Esophagus squamous epithelium (tissue), 4 donors: ENCODE measurements at regions not wholly inside any gene's neighbourhood (a gene's known extent, or its start where the extent isn't known, plus 50 kb on each side); places are given as distances from the start of the nearest gene placed in this dataset.

Source experiments
- POLR2A ChIP-seq, 4 donors: fragments of 450-650 bp; IDR thresholded peaks; one replicate each; pipeline ENCODE4 v1.6.1; 2017; ENCODE audit warnings: antibody characterized with exemption in 4 of 4, mild to moderate bottlenecking in 4 of 4, moderate library complexity in 3 of 4
- TF ChIP-seq, protein P1 (sequence below), 6 experiments: fragments of 450-650 bp in 4 of 6; fragments of 200-600 bp in 2 of 6; sonication (generic) in 2 of 6; IDR thresholded peaks; one replicate each; pipeline ENCODE4 v1.5.1; 2016 to 2019; ENCODE audit warnings: antibody characterized with exemption in 6 of 6, mild to moderate bottlenecking in 4 of 6, moderate library complexity in 4 of 6

DNA sequence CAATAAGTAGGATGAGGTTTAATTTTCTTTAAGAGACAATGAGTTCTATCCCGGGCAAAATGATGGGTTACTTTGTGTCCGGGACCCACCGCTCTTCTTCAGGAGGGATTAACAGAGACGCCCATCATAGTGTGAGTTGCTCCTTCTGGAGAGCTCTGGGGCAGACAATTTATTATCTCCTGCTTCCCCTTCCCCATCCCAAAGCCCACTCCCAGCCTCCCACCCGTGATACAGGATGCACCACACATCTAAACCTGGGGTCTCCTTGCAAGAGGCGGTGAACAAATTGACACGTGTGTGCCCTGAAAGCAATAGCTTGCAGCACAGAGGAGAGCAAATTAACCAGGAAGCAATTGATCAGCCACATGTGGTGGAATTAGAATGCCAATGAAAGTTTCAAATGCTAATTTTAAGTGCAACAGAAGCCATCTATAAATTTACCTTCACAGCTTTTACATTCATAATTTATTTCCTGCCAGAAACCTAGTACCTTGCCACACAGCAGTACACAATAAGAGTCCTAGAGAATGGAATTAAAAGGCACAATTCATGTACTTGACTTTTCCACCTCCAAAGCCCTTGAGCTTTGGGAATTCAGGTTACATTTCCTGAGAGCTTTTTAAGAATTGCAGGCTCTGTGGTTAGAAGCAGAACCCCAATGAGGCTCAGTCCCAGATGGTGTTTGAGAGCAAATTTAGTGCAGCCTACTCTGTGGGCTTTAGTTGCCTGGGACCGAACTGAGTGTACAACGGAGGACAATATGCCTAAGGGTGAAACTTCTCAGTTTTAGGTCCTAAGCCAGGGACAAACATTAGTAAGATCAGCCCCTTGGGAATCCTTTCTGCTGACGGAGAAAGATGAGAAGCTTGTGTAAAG is 399.6 kb downstream of the MED10 start:
- TF ChIP-seq, protein P1, sequence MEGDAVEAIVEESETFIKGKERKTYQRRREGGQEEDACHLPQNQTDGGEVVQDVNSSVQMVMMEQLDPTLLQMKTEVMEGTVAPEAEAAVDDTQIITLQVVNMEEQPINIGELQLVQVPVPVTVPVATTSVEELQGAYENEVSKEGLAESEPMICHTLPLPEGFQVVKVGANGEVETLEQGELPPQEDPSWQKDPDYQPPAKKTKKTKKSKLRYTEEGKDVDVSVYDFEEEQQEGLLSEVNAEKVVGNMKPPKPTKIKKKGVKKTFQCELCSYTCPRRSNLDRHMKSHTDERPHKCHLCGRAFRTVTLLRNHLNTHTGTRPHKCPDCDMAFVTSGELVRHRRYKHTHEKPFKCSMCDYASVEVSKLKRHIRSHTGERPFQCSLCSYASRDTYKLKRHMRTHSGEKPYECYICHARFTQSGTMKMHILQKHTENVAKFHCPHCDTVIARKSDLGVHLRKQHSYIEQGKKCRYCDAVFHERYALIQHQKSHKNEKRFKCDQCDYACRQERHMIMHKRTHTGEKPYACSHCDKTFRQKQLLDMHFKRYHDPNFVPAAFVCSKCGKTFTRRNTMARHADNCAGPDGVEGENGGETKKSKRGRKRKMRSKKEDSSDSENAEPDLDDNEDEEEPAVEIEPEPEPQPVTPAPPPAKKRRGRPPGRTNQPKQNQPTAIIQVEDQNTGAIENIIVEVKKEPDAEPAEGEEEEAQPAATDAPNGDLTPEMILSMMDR (IDR thresholded peaks at IDR 0.05) = no peak
- TF ChIP-seq POLR2A (IDR thresholded peaks at IDR 0.05) = no peak
